ENCODE measurements at regions not wholly inside any gene's neighbourhood (a gene's known extent, or its start where the extent isn't known, plus 50 kb on each side); places are given as distances from the start of the nearest gene placed in this dataset.

GRCh38 chr3:160081958-160082533 is 93.4 kb downstream of the IL12A start:
- TF ChIP-seq EZH2 (IDR thresholded peaks at IDR 0.05; ENCODE audit: low read length, unreplicated experiment) = no peak
- no peak for TF ChIP-seq CTCF (conservative IDR thresholded peaks at IDR 0.05; ENCODE audit: low read depth, low read length)
- no peak for TF ChIP-seq EZH2phosphoT487 (IDR thresholded peaks at IDR 0.05; ENCODE audit: borderline replicate concordance, low read length)
- Histone ChIP-seq H3K9ac (ENCODE audit: low read length) (no peak overlapping the region), H3K9me2 (replicated peaks; ENCODE audit: low read length) (no peaks in the 10 kb centered on the region), H3K4me1 (ENCODE audit: insufficient read depth, low read length) (peaks cover 10% of the 10 kb centered on the region), H3K79me2 (ENCODE audit: low read length) (no peaks in the 10 kb centered on the region), H3K4me2 (ENCODE audit: low read length) (no peak overlapping the region), H3K9me3 (ENCODE audit: low read length) (no peaks in the 10 kb centered on the region), H4K20me1 (ENCODE audit: low read length) (no peaks in the 10 kb centered on the region), H3F3A (ENCODE audit: low read length, unreplicated experiment) (no peaks in the 10 kb centered on the region), H2AFZ (ENCODE audit: low read length) (no peak overlapping the region), H3K27me3 (ENCODE audit: low read length) (no peaks in the 10 kb centered on the region), H3K27ac (ENCODE audit: low read length) (no peak overlapping the region), H3K36me3 (ENCODE audit: low read depth, low read length) (no peaks in the 10 kb centered on the region), H3K4me3 (ENCODE audit: low read length) (no peak overlapping the region)
- ChIA-PET CTCF (no interaction called here), POLR2A (ENCODE audit: unreplicated experiment) (no interaction called here)
- no peak for ATAC-seq
- intact Hi-C loops (cut with micrococcal nuclease) = no loop called here
- no TSS peak for BruUV-seq (replicated peaks)
- no peak for DNase-seq

- CTCF ChIA-PET = no interaction called here
Observed at GRCh38 chr3:160084998-160085397, 96.4 kb downstream of the IL12A start.

More at GRCh38 chr3:160084998-160085397, 96.4 kb downstream of the IL12A start:
- no peaks in the 10 kb centered on the region for H3K9me2 ChIP-seq (replicated peaks; ENCODE audit: low read length)
- TF ChIP-seq CTCF (conservative IDR thresholded peaks at IDR 0.05; ENCODE audit: low read depth, low read length) (no peak), EZH2phosphoT487 (IDR thresholded peaks at IDR 0.05; ENCODE audit: borderline replicate concordance, low read length) (no peak), EZH2 (IDR thresholded peaks at IDR 0.05; ENCODE audit: low read length, unreplicated experiment) (no peak)
- H3F3A ChIP-seq (ENCODE audit: low read length, unreplicated experiment) = no peaks in the 10 kb centered on the region
- POLR2A ChIA-PET (ENCODE audit: unreplicated experiment) = interaction anchor here (0.6 kb wide), 1 partner anchor 21 kb away, joined by 3 read pairs; no protein-coding TSS in a partner anchor
- no peaks in the 10 kb centered on the region for H4K20me1 ChIP-seq (ENCODE audit: low read length)
- ATAC-seq = peak; percentile 55
- peak overlapping the region; percentile 63 for H3K27ac ChIP-seq (ENCODE audit: low read length)
- no peak overlapping the region for H2AFZ ChIP-seq (ENCODE audit: low read length)
- H3K27me3 ChIP-seq (ENCODE audit: low read length) = no peaks in the 10 kb centered on the region
- H3K9ac ChIP-seq (ENCODE audit: low read length) = no peak overlapping the region
- peaks cover 10% of the 10 kb centered on the region for H3K4me1 ChIP-seq (ENCODE audit: insufficient read depth, low read length)
- intact Hi-C loops (cut with micrococcal nuclease) = no loop called here
- no peaks in the 10 kb centered on the region for H3K79me2 ChIP-seq (ENCODE audit: low read length)
- BruUV-seq (replicated peaks) = no TSS peak
- DNase-seq = peak; percentile 80
- H3K4me3 ChIP-seq (ENCODE audit: low read length) = no peak overlapping the region
- no peaks in the 10 kb centered on the region for H3K36me3 ChIP-seq (ENCODE audit: low read depth, low read length)
- H3K4me2 ChIP-seq (ENCODE audit: low read length) = peak overlapping the region; percentile 14; the same call in 1 of the 2 replicates
- H3K9me3 ChIP-seq (ENCODE audit: low read length) = no peaks in the 10 kb centered on the region
